NOMO-1 treated with DMSO at 0.1 percent for 48 hours (cell line): ENCODE measurements at regions not wholly inside any gene's neighbourhood (a gene's known extent, or its start where the extent isn't known, plus 50 kb on each side); places are given as distances from the start of the nearest gene placed in this dataset.

Source experiments
- DNase-seq: peaks from one replicate; lab custom pipeline; 2025; ENCODE audit not compliant: unreplicated experiment; lab: John Stamatoyannopoulos, UW

GRCh38 chr10:130807721-130808120 is 503.8 kb downstream of the TCERG1L start:
- no peak for DNase-seq

GRCh38 chr10:130808243-130808642 is 503.3 kb downstream of the TCERG1L start:
- no peak for DNase-seq

- DNase-seq: no peak
Observed at GRCh38 chr10:130808686-130809085, 502.8 kb downstream of the TCERG1L start.

GRCh38 chr10:130809181-130809580 is 502.3 kb downstream of the TCERG1L start:
- DNase-seq: no peak

- no peak for DNase-seq
Observed at GRCh38 chr10:130809761-130810515, 501.6 kb downstream of the TCERG1L start.

GRCh38 chr10:130810856-130811255 is 500.7 kb downstream of the TCERG1L start:
- no peak for DNase-seq

GRCh38 chr10:130812381-130813148 is 499.0 kb downstream of the TCERG1L start:
- DNase-seq: no peak

GRCh38 chr10:130814610-130815009 is 496.9 kb downstream of the TCERG1L start:
- no peak for DNase-seq

- DNase-seq: no peak
Observed at GRCh38 chr10:130816116-130816901, 495.2 kb downstream of the TCERG1L start.

- no peak for DNase-seq
Observed at GRCh38 chr10:130817046-130817624, 494.4 kb downstream of the TCERG1L start.

GRCh38 chr10:130817674-130818073 is 493.8 kb downstream of the TCERG1L start:
- no peak for DNase-seq

- no peak for DNase-seq
Observed at GRCh38 chr10:130820880-130821482, 490.5 kb downstream of the TCERG1L start.

GRCh38 chr10:130824230-130825014 is 487.1 kb downstream of the TCERG1L start:
- DNase-seq: no peak

GRCh38 chr10:130833596-130833995 is 477.9 kb downstream of the TCERG1L start:
- DNase-seq: no peak

GRCh38 chr10:130834170-130834569 is 477.4 kb downstream of the TCERG1L start:
- DNase-seq: no peak

- no peak for DNase-seq
Observed at GRCh38 chr10:130834573-130834972, 476.9 kb downstream of the TCERG1L start.

- DNase-seq: no peak
Observed at GRCh38 chr10:130835068-130835467, 476.5 kb downstream of the TCERG1L start.

GRCh38 chr10:130836344-130836743 is 475.2 kb downstream of the TCERG1L start:
- no peak for DNase-seq

- no peak for DNase-seq
Observed at GRCh38 chr10:130843051-130843653, 468.4 kb downstream of the TCERG1L start.

GRCh38 chr10:130844310-130844709 is 467.2 kb downstream of the TCERG1L start:
- DNase-seq: no peak
